ENCODE measurements at regions not wholly inside any gene's neighbourhood (a gene's known extent, or its start where the extent isn't known, plus 50 kb on each side); places are given as distances from the start of the nearest gene placed in this dataset.

DNA sequence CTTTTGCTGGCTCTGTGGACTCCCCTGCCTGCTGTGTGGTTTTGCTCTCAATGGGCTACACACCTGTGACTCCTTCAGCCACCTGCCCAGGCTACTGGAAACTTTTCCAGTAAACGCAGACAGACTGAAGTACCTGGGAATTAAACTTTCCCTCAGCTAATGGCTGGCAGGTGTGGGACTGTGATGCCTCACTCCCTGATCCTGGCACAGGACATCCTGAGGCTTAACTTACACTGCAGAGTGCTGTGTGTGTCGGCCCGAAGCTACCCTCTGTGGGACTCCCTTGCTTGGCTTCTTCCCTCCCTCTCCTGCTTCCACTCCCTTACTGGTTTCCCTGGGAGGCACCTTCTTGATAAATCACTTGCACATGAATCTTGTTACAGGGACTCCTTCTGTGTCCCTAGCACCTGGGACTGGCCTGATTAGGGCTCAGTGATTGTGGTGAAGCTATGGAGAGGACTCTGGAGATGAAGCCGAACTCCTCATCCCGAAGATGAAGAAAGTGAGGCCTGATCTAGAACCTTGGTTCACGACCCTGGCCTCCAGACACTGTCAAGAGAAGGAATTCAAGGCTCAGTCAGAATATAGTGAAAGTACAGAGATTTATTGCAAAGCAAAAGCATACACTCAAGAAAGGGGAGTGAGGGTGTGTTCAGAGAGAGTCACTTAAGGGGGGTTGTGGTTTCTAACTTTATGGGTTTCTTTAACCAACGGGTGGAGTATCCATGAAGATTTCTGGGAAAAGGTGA lies 113.4 kb upstream of the ALDH1B1 start:
- no peak for TF ChIP-seq EZH2 (IDR thresholded peaks at IDR 0.05; ENCODE audit: insufficient read depth, poor library complexity, severe bottlenecking)
- TF ChIP-seq EZH2phosphoT487 (IDR thresholded peaks at IDR 0.05; ENCODE audit: insufficient read depth, low read depth), result no peak
